Testis (tissue), 2 donors: ENCODE measurements at regions not wholly inside any gene's neighbourhood (a gene's known extent, or its start where the extent isn't known, plus 50 kb on each side); places are given as distances from the start of the nearest gene placed in this dataset.

Source experiments
- POLR2A ChIP-seq: fragments of 450-650 bp; IDR thresholded peaks from one replicate; pipeline ENCODE4 v1.6.1; 2017; ENCODE audit warnings: antibody characterized with exemption, mild to moderate bottlenecking, moderate library complexity
- TF ChIP-seq, protein P1 (sequence below), 3 experiments: fragments of 450-650 bp in 2 of 3; fragments of 200-600 bp in 1 of 3; sonication (generic) in 1 of 3; IDR thresholded peaks; one replicate each; pipeline ENCODE4 v1.5.1; 2016 to 2019; ENCODE audit warnings: antibody characterized with exemption in 3 of 3, mild to moderate bottlenecking in 2 of 3, moderate library complexity in 1 of 3

DNA sequence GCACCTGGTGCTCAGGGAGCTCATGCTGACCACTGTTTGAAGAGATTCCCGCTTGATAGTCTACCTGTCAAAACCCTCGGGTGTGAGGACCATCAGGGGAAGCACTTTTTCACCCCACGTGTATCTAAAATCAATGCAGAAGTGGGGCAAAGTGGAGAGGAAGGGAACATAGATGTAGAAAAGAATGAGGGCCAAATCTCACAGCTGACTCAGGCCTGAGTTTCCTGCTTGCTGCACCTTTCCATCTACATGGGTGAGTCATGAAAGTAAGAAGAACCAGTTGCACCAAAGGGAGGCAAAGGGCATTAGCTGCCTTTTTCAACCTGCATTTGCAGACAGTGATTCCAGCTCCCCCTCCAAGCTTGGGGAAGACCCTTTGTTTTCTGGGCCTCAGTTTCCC, 100.2 kb upstream of the MYCN start:
- TF ChIP-seq POLR2A, result no peak
- TF ChIP-seq, protein P1, sequence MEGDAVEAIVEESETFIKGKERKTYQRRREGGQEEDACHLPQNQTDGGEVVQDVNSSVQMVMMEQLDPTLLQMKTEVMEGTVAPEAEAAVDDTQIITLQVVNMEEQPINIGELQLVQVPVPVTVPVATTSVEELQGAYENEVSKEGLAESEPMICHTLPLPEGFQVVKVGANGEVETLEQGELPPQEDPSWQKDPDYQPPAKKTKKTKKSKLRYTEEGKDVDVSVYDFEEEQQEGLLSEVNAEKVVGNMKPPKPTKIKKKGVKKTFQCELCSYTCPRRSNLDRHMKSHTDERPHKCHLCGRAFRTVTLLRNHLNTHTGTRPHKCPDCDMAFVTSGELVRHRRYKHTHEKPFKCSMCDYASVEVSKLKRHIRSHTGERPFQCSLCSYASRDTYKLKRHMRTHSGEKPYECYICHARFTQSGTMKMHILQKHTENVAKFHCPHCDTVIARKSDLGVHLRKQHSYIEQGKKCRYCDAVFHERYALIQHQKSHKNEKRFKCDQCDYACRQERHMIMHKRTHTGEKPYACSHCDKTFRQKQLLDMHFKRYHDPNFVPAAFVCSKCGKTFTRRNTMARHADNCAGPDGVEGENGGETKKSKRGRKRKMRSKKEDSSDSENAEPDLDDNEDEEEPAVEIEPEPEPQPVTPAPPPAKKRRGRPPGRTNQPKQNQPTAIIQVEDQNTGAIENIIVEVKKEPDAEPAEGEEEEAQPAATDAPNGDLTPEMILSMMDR (IDR thresholded peaks at IDR 0.05), result no peak
